IMR-90 (cell line): ENCODE measurements at regions not wholly inside any gene's neighbourhood (a gene's known extent, or its start where the extent isn't known, plus 50 kb on each side); places are given as distances from the start of the nearest gene placed in this dataset.

ENCODE experiments used
- ATAC-seq: fragments of 200-7000 bp; cut with Tn5 transposase; 2 replicates; pipeline ENCODE4 v1.9.1; 2020; ENCODE audit warnings: low read depth, mild to moderate bottlenecking, moderate library complexity
- BruUV-seq: library from RNA; stranded (reverse); fragments of 400-500 nt; replicated peaks from 2 replicates; lab custom pipeline; 2021; lab: Mats Ljungman, UMichigan
- CTCF ChIA-PET: fragments of 300-600 bp; formaldehyde crosslinking; extraction: SDS; loops from one replicate; lab custom pipeline; 2021; ENCODE audit warnings: antibody characterized with exemption; lab: Yijun Ruan, JAX
- POLR2A ChIA-PET: fragments of 300-600 bp; sonication (Branson Sonifier 250); formaldehyde crosslinking; loops from one replicate; lab custom pipeline; 2022; ENCODE audit warnings: antibody characterized with exemption; ENCODE audit not compliant: unreplicated experiment; lab: Charles Lee
- DNase-seq: peaks from one replicate; pipeline ENCODE4 v3.0.0; 2013
- H2AFZ ChIP-seq: replicated peaks from 2 replicates; pipeline ENCODE3; 2013; ENCODE audit warnings: low read length, mild to moderate bottlenecking; ENCODE audit not compliant: poor library complexity
- H2AK5ac ChIP-seq: 2 replicates; pipeline ENCODE4 v1.6.1; 2013; ENCODE audit warnings: low read depth, low read length, inconsistent platforms
- H2AK9ac ChIP-seq: replicated peaks from 2 replicates; pipeline ENCODE3; 2013; ENCODE audit warnings: mild to moderate bottlenecking, low read depth, low read length, moderate library complexity; ENCODE audit not compliant: poor library complexity
- H2BK120ac ChIP-seq: 2 replicates; pipeline ENCODE4 v1.6.1; 2013; ENCODE audit warnings: low read depth, low read length, inconsistent platforms
- H2BK15ac ChIP-seq: 3 replicates; pipeline ENCODE4 v1.6.1; 2013; ENCODE audit warnings: low read depth, low read length, inconsistent platforms
- H2BK20ac ChIP-seq: 2 replicates; pipeline ENCODE4 v1.6.1; 2013; ENCODE audit warnings: low read depth, mild to moderate bottlenecking, inconsistent platforms, low read length, moderate library complexity
- H2BK5ac ChIP-seq: 2 replicates; pipeline ENCODE4 v1.6.1; 2013; ENCODE audit warnings: mild to moderate bottlenecking, low read depth, low read length, inconsistent platforms; ENCODE audit not compliant: poor library complexity, severe bottlenecking
- H3K14ac ChIP-seq: replicated peaks from 2 replicates; pipeline ENCODE4 v1.6.1; 2013; ENCODE audit warnings: low read depth, low read length, inconsistent platforms
- H3K18ac ChIP-seq: 2 replicates; pipeline ENCODE4 v1.6.1; 2013; ENCODE audit warnings: low read depth, low read length, control low read depth
- H3K23ac ChIP-seq: 2 replicates; pipeline ENCODE4 v1.6.1; 2013; ENCODE audit warnings: low read depth, low read length, inconsistent platforms
- H3K27ac ChIP-seq: 2 replicates; pipeline ENCODE4 v1.5.1; 2013; ENCODE audit warnings: mild to moderate bottlenecking, control low read depth, low read length; ENCODE audit not compliant: insufficient read depth
- H3K27me3 ChIP-seq: 2 replicates; pipeline ENCODE4 v1.6.1; 2013; ENCODE audit warnings: low read length; ENCODE audit not compliant: control insufficient read depth, insufficient read depth
- H3K36me3 ChIP-seq: 2 replicates; pipeline ENCODE4 v1.6.1; 2013; ENCODE audit warnings: low read length, mixed read lengths; ENCODE audit not compliant: control insufficient read depth, insufficient read depth
- H3K4ac ChIP-seq: 2 replicates; pipeline ENCODE4 v1.6.1; 2013; ENCODE audit warnings: low read depth, low read length, inconsistent platforms
- H3K4me1 ChIP-seq: 2 replicates; pipeline ENCODE4 v1.6.1; 2013; ENCODE audit warnings: low read length, mixed read lengths; ENCODE audit not compliant: control insufficient read depth, insufficient read depth
- H3K4me2 ChIP-seq: 2 replicates; pipeline ENCODE4 v1.6.1; 2013; ENCODE audit warnings: low read depth, mild to moderate bottlenecking, control low read depth, low read length, moderate library complexity
- H3K4me3 ChIP-seq: 2 replicates; pipeline ENCODE4 v1.5.1; 2013; ENCODE audit warnings: low read depth, mild to moderate bottlenecking, control low read depth, low read length, moderate library complexity; ENCODE audit not compliant: insufficient read depth
- H3K56ac ChIP-seq: 2 replicates; pipeline ENCODE4 v1.6.1; 2013; ENCODE audit warnings: low read length, inconsistent platforms; ENCODE audit not compliant: insufficient read depth; ENCODE audit errors: extremely low read depth
- H3K79me1 ChIP-seq, 2 experiments: 2 replicates each; pipeline ENCODE4 v1.6.1; 2013; ENCODE audit warnings: low read length in 2 of 2, inconsistent platforms in 1 of 2, low read depth in 1 of 2
- H3K9ac ChIP-seq: 2 replicates; pipeline ENCODE4 v1.6.1; 2013; ENCODE audit warnings: low read depth, low read length, control low read depth
- H3K9me1 ChIP-seq: 2 replicates; pipeline ENCODE4 v1.6.1; 2013; ENCODE audit warnings: low read length, inconsistent platforms; ENCODE audit not compliant: insufficient read depth
- H3K9me3 ChIP-seq: 2 replicates; pipeline ENCODE4 v1.6.1; 2013; ENCODE audit warnings: low read length; ENCODE audit not compliant: control insufficient read depth, insufficient read depth
- H4K20me1 ChIP-seq: 2 replicates; pipeline ENCODE4 v1.6.1; 2013; ENCODE audit warnings: low read length, inconsistent platforms; ENCODE audit not compliant: insufficient read depth
- H4K5ac ChIP-seq: 2 replicates; pipeline ENCODE4 v1.6.1; 2013; ENCODE audit warnings: mild to moderate bottlenecking, low read depth, low read length, control low read depth
- H4K8ac ChIP-seq, 2 experiments: 2 replicates each; pipeline ENCODE4 v1.6.1; 2013; ENCODE audit warnings: low read depth in 2 of 2, low read length in 2 of 2, control low read depth in 1 of 2, inconsistent platforms in 1 of 2
- H4K91ac ChIP-seq: 2 replicates; pipeline ENCODE4 v1.6.1; 2013; ENCODE audit warnings: low read depth, low read length, inconsistent platforms; ENCODE audit not compliant: insufficient read depth
- ELK1 ChIP-seq: fragments of 150-350 bp; IDR thresholded peaks from 2 replicates; pipeline ENCODE4 v1.6.1; 2016; ENCODE audit warnings: low read depth, mild to moderate bottlenecking, low read length, moderate library complexity, borderline replicate concordance
- FOS ChIP-seq: fragments of 150-350 bp; IDR thresholded peaks from 2 replicates; pipeline ENCODE4 v1.6.1; 2016; ENCODE audit warnings: low read depth, low read length
- RAD21 ChIP-seq: IDR thresholded peaks from 2 replicates; pipeline ENCODE4 v1.6.1; 2012; ENCODE audit warnings: low read length, improper control_type of control experiment
- RFX5 ChIP-seq: IDR thresholded peaks from 2 replicates; pipeline ENCODE4 v1.8.0; 2012; ENCODE audit warnings: low read depth, mild to moderate bottlenecking, low read length, moderate library complexity
- USF2 ChIP-seq: fragments of 150-350 bp; IDR thresholded peaks from 2 replicates; pipeline ENCODE4 v1.6.1; 2017; ENCODE audit warnings: mild to moderate bottlenecking, antibody characterized with exemption, low read length, low read depth
- WGBS, 2 experiments: methylation state at CpG; one replicate each; pipeline versions ENCODE4 v1.1.5 to v1.1.7; 2013; ENCODE audit warnings: missing lambda C conversion rate in 2 of 2; ENCODE audit not compliant: insufficient read length in 1 of 2; ENCODE audit errors: extremely low coverage in 2 of 2; 5-methylcytosine and 5-hydroxymethylcytosine counted together
- dilution Hi-C: fragments of 300-500 bp; cut with HindIII; formaldehyde crosslinking; loops from one replicate; pipeline ENCODE4 v1.14.3; 2018; ENCODE audit warnings: low sequenced_read_pairs; ENCODE audit not compliant: unreplicated experiment
- in situ Hi-C: fragments of 300-500 bp; cut with MboI; formaldehyde crosslinking; loops from 3 replicates; pipeline ENCODE4 v1.14.3; 2019; ENCODE audit warnings: low sequenced_read_pairs, inconsistent platforms, mixed read lengths
- intact Hi-C: fragments of 100-400 bp; cut with micrococcal nuclease; formaldehyde crosslinking; loops from 2 replicates; pipeline ENCODE4 v1.10.0; 2022

GRCh38 chr16:8241408-8241807 is 348.9 kb downstream of the TMEM114 start:
- no peak for DNase-seq
- no peak overlapping the region for H3K4ac ChIP-seq
- H3K4me2 ChIP-seq: no peak overlapping the region
- H3K4me3 ChIP-seq: no peak overlapping the region
- no peak overlapping the region for H2BK20ac ChIP-seq
- peaks cover 16% of the 10 kb centered on the region for H3K9me3 ChIP-seq
- H4K8ac ChIP-seq: no peak overlapping the region
- H2AK9ac ChIP-seq: no peak overlapping the region
- H3K4me1 ChIP-seq: no peaks in the 10 kb centered on the region
- dilution Hi-C loops: no loop called here
- POLR2A ChIA-PET: no interaction called here
- H4K5ac ChIP-seq: no peak overlapping the region
- no peak overlapping the region for H2AFZ ChIP-seq
- no peaks in the 10 kb centered on the region for H3K9me1 ChIP-seq
- H2BK5ac ChIP-seq: no peak overlapping the region
- H3K36me3 ChIP-seq: no peaks in the 10 kb centered on the region
- CTCF ChIA-PET: no interaction called here
- in situ Hi-C loops: no loop called here
- intact Hi-C loops: no loop called here
- no peak overlapping the region for H3K18ac ChIP-seq
- BruUV-seq: no TSS peak
- H3K14ac ChIP-seq: no peak overlapping the region
- H2BK120ac ChIP-seq: no peak overlapping the region
- H3K23ac ChIP-seq: no peak overlapping the region
- H3K27me3 ChIP-seq: no peaks in the 10 kb centered on the region
- no peak for ATAC-seq
- no CpG with 5 or more reads among the region's 3 CpGs for WGBS, 2 experiments
- no peaks in the 10 kb centered on the region for H4K20me1 ChIP-seq
- no peak overlapping the region for H3K9ac ChIP-seq
- TF ChIP-seq RFX5 (no peak), RAD21 (no peak), USF2 (no peak), FOS (no peak), ELK1 (no peak)
- no peak overlapping the region for H3K27ac ChIP-seq
- H3K79me1 ChIP-seq: no peaks in the 10 kb centered on the region
- no peak overlapping the region for H3K56ac ChIP-seq
- H2BK15ac ChIP-seq: no peak overlapping the region
- no peak overlapping the region for H4K91ac ChIP-seq
- H2AK5ac ChIP-seq: no peak overlapping the region
